ENCODE measurements at regions not wholly inside any gene's neighbourhood (a gene's known extent, or its start where the extent isn't known, plus 50 kb on each side); places are given as distances from the start of the nearest gene placed in this dataset.

- Mint-ChIP-seq H3K4me3 (no peak overlapping the region), H3K9me3 (peaks cover 0 to 2% of the 10 kb centered on the region in 2 experiments; a peak in 1 of 5 replicates), H3K27me3 (ENCODE audit: low read depth) (peaks cover 11% of the 10 kb centered on the region), H3K27ac (no peak overlapping the region), H3K36me3 (ENCODE audit: insufficient read depth in 1 of 3, low read depth in 3 of 3) (no peaks in the 10 kb centered on the region), H3K4me1 (peaks cover 10 to 11% of the 10 kb centered on the region in 2 experiments)
- Histone ChIP-seq H2AK5ac (ENCODE audit: insufficient read length, low read length) (no peak overlapping the region), H4K8ac (replicated peaks; ENCODE audit: insufficient read length, low read depth, low read length) (no peak overlapping the region), H4K91ac (ENCODE audit: insufficient read length, low read depth, low read length) (no peak overlapping the region), H4K20me1 (ENCODE audit: control insufficient read depth, insufficient read depth, insufficient read length) (no peaks in the 10 kb centered on the region), H3K27ac (ENCODE audit: insufficient read length, low read depth, low read length) (no peak overlapping the region), H2BK15ac (ENCODE audit: low read depth, low read length) (no peak overlapping the region), H3K79me1 (ENCODE audit: insufficient read depth, low read depth, low read length, poor library complexity, severe bottlenecking) (no peaks in the 10 kb centered on the region), H3K56ac (ENCODE audit: insufficient read length, low read depth, low read length) (no peak overlapping the region), H3K23ac (ENCODE audit: insufficient read length, low read depth, low read length) (no peak overlapping the region), H4K5ac (ENCODE audit: insufficient read length, low read depth, low read length) (no peak overlapping the region), H3K9ac (ENCODE audit: extremely low read depth, insufficient read length, low read length) (no peak overlapping the region), H3K4me1 (ENCODE audit: insufficient read depth, low read length) (peaks cover 5% of the 10 kb centered on the region; the same call in 1 of the 2 replicates), H3K23me2 (ENCODE audit: insufficient read length, low read depth, low read length, poor library complexity, severe bottlenecking) (no peaks in the 10 kb centered on the region), H3K9me3 (ENCODE audit: control insufficient read depth, low read depth, low read length) (no peaks in the 10 kb centered on the region), H2AFZ (ENCODE audit: low read length) (no peak overlapping the region), H3K4ac (ENCODE audit: low read depth, low read length) (no peak overlapping the region), H3T11ph (ENCODE audit: low read length) (no peak overlapping the region), H2BK5ac (ENCODE audit: insufficient read length, low read length) (no peak overlapping the region), H3K4me2 (ENCODE audit: insufficient read depth, insufficient read length, low read length) (no peak overlapping the region), H3K79me2 (ENCODE audit: insufficient read depth, low read length) (no peaks in the 10 kb centered on the region), H2BK12ac (ENCODE audit: insufficient read length, low read depth, low read length) (no peak overlapping the region), H2BK120ac (ENCODE audit: low read depth, low read length, poor library complexity, severe bottlenecking) (no peak overlapping the region), H3K27me3 (ENCODE audit: insufficient read depth, low read length) (no peaks in the 10 kb centered on the region; the same call in 1 of the 2 replicates), H3K18ac (ENCODE audit: insufficient read length, low read depth, low read length) (no peak overlapping the region), H3K14ac (ENCODE audit: insufficient read depth, low read length) (no peak overlapping the region), H2BK20ac (ENCODE audit: low read depth, low read length, poor library complexity, severe bottlenecking) (no peak overlapping the region)
- TF ChIP-seq CTCF (conservative IDR thresholded peaks at IDR 0.05): no peak
- no CpG with 5 or more reads among the region's 1 CpG for WGBS (ENCODE audit: extremely low coverage, insufficient read length, low lambda C conversion rate)
- no peak for DNase-seq
Measured at GRCh38 chr7:96400001-96400400, 78.1 kb upstream of the SLC25A13 start.
